Sigmoid colon (tissue), 6 donors: ENCODE measurements at regions not wholly inside any gene's neighbourhood (a gene's known extent, or its start where the extent isn't known, plus 50 kb on each side); places are given as distances from the start of the nearest gene placed in this dataset.

ENCODE experiments used
- DNase-seq: peaks from one replicate; pipeline ENCODE4 v3.0.0-alpha.2; 2019
- H3K27ac ChIP-seq, 4 donors: fragments of 200-600 bp; sonication (generic); one replicate each; pipeline ENCODE4 v1.5.1; 2016 to 2019; ENCODE audit warnings: mild to moderate bottlenecking in 1 of 4
- H3K27me3 ChIP-seq, 3 donors: fragments of 200-600 bp; sonication (generic); one replicate each; pipeline ENCODE4 v1.5.1; 2019; ENCODE audit warnings: mild to moderate bottlenecking in 1 of 3
- H3K36me3 ChIP-seq, 4 donors: fragments of 200-600 bp; sonication (generic); one replicate each; pipeline ENCODE4 v1.5.1; 2016 to 2019
- H3K4me1 ChIP-seq, 4 donors: fragments of 200-600 bp; sonication (generic); one replicate each; pipeline ENCODE4 v1.5.1; 2017 to 2019
- H3K4me3 ChIP-seq, 4 donors: fragments of 200-600 bp; sonication (generic); one replicate each; pipeline ENCODE4 v1.5.1; 2017 to 2019; ENCODE audit warnings: mild to moderate bottlenecking in 2 of 4, moderate library complexity in 1 of 4
- H3K9me3 ChIP-seq, 4 donors: fragments of 200-600 bp in 3 of 4; sonication (generic) in 3 of 4; one replicate each; pipeline versions ENCODE4 v1.5.1 to v1.6.1; 2013 to 2019
- EP300 ChIP-seq, 4 donors: sonication (generic); formaldehyde crosslinking; IDR thresholded peaks; one replicate each; pipeline ENCODE4 v1.6.1; 2017; ENCODE audit warnings: antibody characterized with exemption in 4 of 4
- POLR2A ChIP-seq, 2 donors: fragments of 450-650 bp; IDR thresholded peaks; one replicate each; pipeline ENCODE4 v1.6.1; 2016; ENCODE audit warnings: antibody characterized with exemption in 2 of 2, mild to moderate bottlenecking in 2 of 2, moderate library complexity in 2 of 2
- POLR2AphosphoS5 ChIP-seq, 4 donors: sonication (generic); formaldehyde crosslinking; IDR thresholded peaks; one replicate each; pipeline ENCODE4 v1.6.1; 2017; ENCODE audit warnings: antibody characterized with exemption in 4 of 4
- WGBS, 2 donors: extraction: QIAGEN DNeasy Blood & Tissue Kit; methylation state at CpG; one replicate each; pipeline ENCODE4 v1.1.7; 2013; 5-methylcytosine and 5-hydroxymethylcytosine counted together
- intact Hi-C: fragments of 100-400 bp; cut with DNase I; formaldehyde crosslinking; loops from one replicate; pipeline ENCODE4 v1.15.1; 2023
- TF ChIP-seq, protein P1 (sequence below), 4 experiments: fragments of 450-650 bp in 3 of 4; fragments of 200-600 bp in 1 of 4; IDR thresholded peaks; one replicate each; pipeline ENCODE4 v1.5.1; 2016 to 2019; ENCODE audit warnings: antibody characterized with exemption in 4 of 4, mild to moderate bottlenecking in 3 of 4, moderate library complexity in 2 of 4
- donor health status: healthy with polysubstance abuse.
- donor health status: healthy.

DNA sequence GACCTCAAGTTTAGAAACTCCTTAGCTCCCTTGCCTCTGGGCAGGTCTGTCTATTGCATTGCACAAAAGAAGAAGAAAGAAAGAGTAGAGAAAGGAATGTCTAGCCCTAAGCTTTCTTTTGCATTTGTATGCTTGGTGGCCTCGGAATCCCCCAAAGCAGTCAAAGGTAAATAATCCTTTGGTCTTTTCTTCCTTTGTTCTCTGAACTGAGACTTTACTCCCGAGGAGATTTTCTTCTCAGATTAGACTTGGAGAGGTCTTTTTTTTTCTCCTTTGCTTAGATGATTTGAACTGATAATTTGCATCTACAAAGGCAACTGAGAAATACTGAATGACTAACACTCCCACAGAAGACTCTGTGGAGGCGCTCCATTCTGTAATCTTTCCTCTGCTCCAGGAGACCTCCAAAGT lies 93.2 kb downstream of the AKR1D1 start:
- no peak for DNase-seq
- Histone ChIP-seq H3K27ac (no peak overlapping the region), H3K9me3 (peaks cover 0 to 7% (median 6%) of the 10 kb centered on the region in 4 donors), H3K4me3 (no peak overlapping the region), H3K27me3 (no peaks in the 10 kb centered on the region), H3K4me1 (no peaks in the 10 kb centered on the region), H3K36me3 (no peaks in the 10 kb centered on the region)
- WGBS, 2 donors = 63 to 80% methylated on average over 3 of the region's 3 CpGs
- TF ChIP-seq EP300 (IDR thresholded peaks at IDR 0.05) (no peak), POLR2A (IDR thresholded peaks at IDR 0.05) (no peak), POLR2AphosphoS5 (IDR thresholded peaks at IDR 0.05) (no peak)
- TF ChIP-seq, protein P1, sequence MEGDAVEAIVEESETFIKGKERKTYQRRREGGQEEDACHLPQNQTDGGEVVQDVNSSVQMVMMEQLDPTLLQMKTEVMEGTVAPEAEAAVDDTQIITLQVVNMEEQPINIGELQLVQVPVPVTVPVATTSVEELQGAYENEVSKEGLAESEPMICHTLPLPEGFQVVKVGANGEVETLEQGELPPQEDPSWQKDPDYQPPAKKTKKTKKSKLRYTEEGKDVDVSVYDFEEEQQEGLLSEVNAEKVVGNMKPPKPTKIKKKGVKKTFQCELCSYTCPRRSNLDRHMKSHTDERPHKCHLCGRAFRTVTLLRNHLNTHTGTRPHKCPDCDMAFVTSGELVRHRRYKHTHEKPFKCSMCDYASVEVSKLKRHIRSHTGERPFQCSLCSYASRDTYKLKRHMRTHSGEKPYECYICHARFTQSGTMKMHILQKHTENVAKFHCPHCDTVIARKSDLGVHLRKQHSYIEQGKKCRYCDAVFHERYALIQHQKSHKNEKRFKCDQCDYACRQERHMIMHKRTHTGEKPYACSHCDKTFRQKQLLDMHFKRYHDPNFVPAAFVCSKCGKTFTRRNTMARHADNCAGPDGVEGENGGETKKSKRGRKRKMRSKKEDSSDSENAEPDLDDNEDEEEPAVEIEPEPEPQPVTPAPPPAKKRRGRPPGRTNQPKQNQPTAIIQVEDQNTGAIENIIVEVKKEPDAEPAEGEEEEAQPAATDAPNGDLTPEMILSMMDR (IDR thresholded peaks at IDR 0.05) = no peak
- intact Hi-C loops = no loop called here

DNA sequence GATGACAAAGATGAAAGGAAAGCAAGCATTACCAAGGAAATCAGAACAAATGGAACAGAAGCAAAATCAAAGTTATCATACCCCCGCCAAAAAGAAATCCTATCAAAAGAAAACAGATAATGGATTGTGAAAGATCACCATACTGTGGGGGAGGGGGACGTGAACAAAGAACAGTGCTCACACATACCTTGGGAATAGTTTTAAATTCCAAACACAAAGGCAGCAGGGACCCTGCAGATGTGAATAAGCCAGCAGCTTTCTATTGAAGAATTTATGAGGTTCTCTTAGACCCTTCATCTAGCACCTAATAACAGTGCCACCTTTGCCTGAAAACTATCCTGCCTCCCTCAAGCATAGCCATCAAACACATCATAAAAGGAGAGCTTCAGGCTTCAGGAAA lies 94.0 kb downstream of the AKR1D1 start:
- 84 to 95% methylated on average over 2 of the region's 2 CpGs for WGBS, 2 donors
- Histone ChIP-seq H3K4me1 (no peaks in the 10 kb centered on the region), H3K4me3 (no peak overlapping the region), H3K9me3 (peaks cover 0 to 3% (median 0%) of the 10 kb centered on the region in 4 donors), H3K27me3 (no peaks in the 10 kb centered on the region), H3K27ac (no peak overlapping the region), H3K36me3 (no peaks in the 10 kb centered on the region)
- TF ChIP-seq EP300 (IDR thresholded peaks at IDR 0.05) = no peak
- no peak for TF ChIP-seq POLR2AphosphoS5 (IDR thresholded peaks at IDR 0.05)
- TF ChIP-seq, protein P1 (IDR thresholded peaks at IDR 0.05) = no peak
- no peak for DNase-seq
- intact Hi-C loops = no loop called here

DNA sequence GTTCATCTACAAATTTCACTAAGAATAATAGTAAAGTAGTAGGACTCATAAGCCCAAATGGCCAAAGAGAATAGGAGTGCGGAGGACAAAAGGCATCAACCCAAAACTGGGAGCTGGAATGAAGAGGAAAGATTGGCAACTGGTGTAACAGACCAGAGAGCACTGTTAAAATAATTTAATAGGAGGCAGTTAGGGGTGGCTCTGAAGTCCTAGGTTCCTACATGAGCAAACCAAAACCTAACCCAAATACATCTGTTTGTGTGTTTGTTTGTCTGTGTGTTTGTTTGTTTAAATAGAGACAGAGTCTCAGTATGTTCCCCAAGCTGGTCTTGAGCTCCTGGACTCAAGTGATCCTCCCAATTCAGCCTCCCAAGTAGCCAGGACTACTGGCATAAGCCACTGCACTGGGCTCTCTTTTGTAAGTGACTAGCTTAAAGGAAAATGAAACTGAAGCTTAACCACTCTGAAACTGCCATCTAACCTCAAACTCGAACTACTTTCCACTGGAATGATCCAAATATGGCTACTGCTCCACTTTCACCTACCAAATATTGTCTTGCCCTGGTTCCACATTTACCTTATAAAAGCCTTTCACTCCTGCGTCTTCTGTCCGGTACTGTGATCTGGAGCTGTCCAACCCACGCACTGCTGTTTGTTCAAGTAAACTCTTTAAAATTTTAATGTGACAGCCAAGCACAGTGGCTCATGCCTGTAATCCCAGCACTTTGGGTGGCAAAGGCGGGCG lies 94.9 kb downstream of the AKR1D1 start:
- TF ChIP-seq, protein P1 (IDR thresholded peaks at IDR 0.05) = no peak
- TF ChIP-seq POLR2A (IDR thresholded peaks at IDR 0.05) (no peak), POLR2AphosphoS5 (IDR thresholded peaks at IDR 0.05) (no peak), EP300 (IDR thresholded peaks at IDR 0.05) (no peak)
- intact Hi-C loops = no loop called here

DNA sequence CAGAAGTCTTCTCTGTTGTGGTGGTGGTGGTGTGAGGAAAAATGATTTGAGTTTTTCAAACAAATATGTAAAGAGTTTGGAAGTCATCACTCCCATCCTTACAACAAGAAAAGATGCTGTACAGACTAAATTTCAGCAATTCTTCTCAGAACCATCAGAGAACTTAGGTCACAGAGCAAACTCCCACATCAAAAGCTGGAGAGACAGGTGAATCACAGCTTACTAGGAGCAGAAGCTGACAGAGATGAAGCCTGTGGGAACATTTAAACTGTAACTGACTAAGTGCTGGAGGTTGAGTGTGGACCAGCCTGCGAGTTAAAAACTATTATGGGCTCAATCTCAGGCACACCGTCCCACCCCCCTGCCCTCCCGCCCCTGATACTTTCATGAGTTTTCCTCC lies 97.3 kb downstream of the AKR1D1 start:
- Histone ChIP-seq H3K9me3 (peaks cover 0 to 3% (median 0%) of the 10 kb centered on the region in 4 donors), H3K36me3 (no peaks in the 10 kb centered on the region), H3K27ac (no peak overlapping the region), H3K4me3 (no peak overlapping the region), H3K4me1 (no peaks in the 10 kb centered on the region), H3K27me3 (no peaks in the 10 kb centered on the region)
- 87 to 93% methylated on average over 3 of the region's 3 CpGs for WGBS, 2 donors
- DNase-seq = no peak
- TF ChIP-seq POLR2A (IDR thresholded peaks at IDR 0.05) (no peak), POLR2AphosphoS5 (IDR thresholded peaks at IDR 0.05) (no peak), EP300 (IDR thresholded peaks at IDR 0.05) (no peak)
- TF ChIP-seq, protein P1 (IDR thresholded peaks at IDR 0.05) = no peak
- intact Hi-C loops = no loop called here

More for the DNA sequence above, 94.9 kb downstream of the AKR1D1 start:
- Histone ChIP-seq H3K4me3 (no peak overlapping the region), H3K4me1 (no peaks in the 10 kb centered on the region), H3K36me3 (no peaks in the 10 kb centered on the region), H3K27me3 (no peaks in the 10 kb centered on the region), H3K27ac (no peak overlapping the region), H3K9me3 (peaks cover 0 to 3% (median 0%) of the 10 kb centered on the region in 4 donors)
- no peak for DNase-seq
- WGBS, 2 donors = 80 to 85% methylated on average over 7 of the region's 7 CpGs

DNA sequence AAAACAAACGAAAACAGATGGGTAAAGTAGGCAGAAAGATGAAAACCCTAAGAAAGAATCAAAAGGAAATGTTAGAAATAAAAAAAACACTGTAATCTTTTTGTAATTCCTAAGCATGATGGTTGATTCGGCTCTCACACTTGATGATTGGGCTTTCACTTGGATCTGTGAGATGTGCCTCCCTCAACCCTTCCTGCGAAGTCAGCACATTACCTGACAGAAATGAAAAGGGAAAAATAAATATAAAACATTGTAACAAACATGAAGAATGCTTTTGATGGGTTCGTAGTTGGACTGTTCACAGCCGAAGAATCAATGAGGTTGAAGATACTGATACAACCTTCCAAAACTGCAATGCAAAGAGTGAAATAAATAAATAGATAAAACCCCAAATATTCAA lies 99.8 kb downstream of the AKR1D1 start:
- TF ChIP-seq EP300 (IDR thresholded peaks at IDR 0.05) = no peak
- TF ChIP-seq POLR2AphosphoS5 (IDR thresholded peaks at IDR 0.05) = no peak
- TF ChIP-seq, protein P1 (IDR thresholded peaks at IDR 0.05) = no peak
- TF ChIP-seq POLR2A (IDR thresholded peaks at IDR 0.05) = no peak
- peaks cover 0 to 3% (median 0%) of the 10 kb centered on the region in 4 donors for H3K9me3 ChIP-seq
- intact Hi-C loops = no loop called here
- H3K27me3 ChIP-seq = no peaks in the 10 kb centered on the region
- no peaks in the 10 kb centered on the region for H3K4me1 ChIP-seq
- no peak for DNase-seq
- H3K4me3 ChIP-seq = no peak overlapping the region
- no peak overlapping the region for H3K27ac ChIP-seq
- 91 to 94% methylated on average over 5 of the region's 5 CpGs for WGBS, 2 donors
- no peaks in the 10 kb centered on the region for H3K36me3 ChIP-seq
